Lower lobe of right lung (tissue), 2 donors: ENCODE measurements at regions not wholly inside any gene's neighbourhood (a gene's known extent, or its start where the extent isn't known, plus 50 kb on each side); places are given as distances from the start of the nearest gene placed in this dataset.

Experiments used
- ATAC-seq, 2 donors: fragments of 200-7000 bp; cut with Tn5 transposase; one replicate each; pipeline ENCODE4 v1.9.1; 2020 to 2022; ENCODE audit warnings: mild to moderate bottlenecking in 2 of 2, moderate library complexity in 2 of 2
- DNase-seq: peaks from one replicate; pipeline ENCODE4 v3.0.0-alpha.2; 2020
- H3K27ac ChIP-seq: fragments of 200-600 bp; one replicate; pipeline ENCODE4 v1.8.0; 2022
- H3K27me3 ChIP-seq: fragments of 200-600 bp; one replicate; pipeline ENCODE4 v1.8.0; 2022; ENCODE audit warnings: low read depth
- H3K36me3 ChIP-seq: fragments of 200-600 bp; one replicate; pipeline ENCODE4 v1.8.0; 2022; ENCODE audit warnings: mild to moderate bottlenecking
- H3K4me1 ChIP-seq: fragments of 200-600 bp; one replicate; pipeline ENCODE4 v1.8.0; 2022
- H3K4me3 ChIP-seq: fragments of 200-600 bp; one replicate; pipeline ENCODE4 v1.8.0; 2022; ENCODE audit warnings: mild to moderate bottlenecking
- H3K9me3 ChIP-seq: fragments of 200-600 bp; one replicate; pipeline ENCODE4 v1.8.0; 2022
- CTCF ChIP-seq: fragments of 200-600 bp; IDR thresholded peaks from one replicate; pipeline ENCODE4 v1.8.0; 2022; ENCODE audit warnings: antibody characterized with exemption, mild to moderate bottlenecking
- intact Hi-C: fragments of 100-400 bp; cut with DNase I; formaldehyde crosslinking; loops from one replicate; pipeline ENCODE4 v1.11.0; 2022
- donor health status: DM: no; HTN: yes; CAD: no; lungs with severe emphysema.

GRCh38 chr7:42858570-42858969 lies 53.3 kb downstream of the C7orf25 start:
- DNase-seq (no peak), ATAC-seq (no peak)
- Histone ChIP-seq H3K4me3 (no peak overlapping the region), H3K27me3 (peaks cover 7% of the 10 kb centered on the region), H3K36me3 (no peaks in the 10 kb centered on the region), H3K27ac (no peak overlapping the region), H3K4me1 (no peaks in the 10 kb centered on the region), H3K9me3 (peaks cover 4% of the 10 kb centered on the region)
- no peak for TF ChIP-seq CTCF
- intact Hi-C loops, result no loop called here

- intact Hi-C loops, result no loop called here
- no peak overlapping the region for H3K27ac ChIP-seq
- TF ChIP-seq CTCF, result no peak
These were observed 55.3 kb downstream of the C7orf25 start for GRCh38 chr7:42856605-42856987.

DNA sequence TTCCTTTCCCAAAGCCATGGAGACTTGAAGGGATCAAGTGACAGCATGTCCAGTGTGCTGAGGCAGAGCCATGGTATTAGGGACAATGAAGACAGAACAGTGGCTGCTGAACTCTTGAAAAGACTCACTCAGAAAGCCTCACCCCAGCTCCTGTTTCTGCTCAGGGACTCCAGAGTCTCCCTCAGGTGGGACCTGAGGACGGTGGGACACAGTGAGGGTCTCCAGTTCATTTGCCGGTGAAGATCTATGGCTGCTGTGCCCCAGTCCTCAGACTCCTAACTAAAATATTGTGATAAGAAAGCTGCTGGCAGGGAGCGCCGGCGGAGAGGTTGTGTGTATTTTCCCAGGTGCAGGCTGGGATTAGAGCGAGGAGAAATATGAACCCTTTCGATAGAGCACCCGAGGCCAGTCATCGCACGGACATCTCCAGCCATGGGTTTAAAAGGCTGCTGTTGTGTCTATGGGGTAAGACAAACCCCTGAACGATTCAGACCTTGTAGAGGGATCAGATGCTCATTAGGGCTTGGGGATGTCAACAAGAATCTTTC lies 57.2 kb downstream of the C7orf25 start:
- no peaks in the 10 kb centered on the region for H3K4me1 ChIP-seq
- intact Hi-C loops, result no loop called here
- H3K4me3 ChIP-seq, result no peak overlapping the region
- DNase-seq, result no peak
- no peak for TF ChIP-seq CTCF
- no peaks in the 10 kb centered on the region for H3K36me3 ChIP-seq
- H3K9me3 ChIP-seq, result no peaks in the 10 kb centered on the region
- ATAC-seq, result no peak
- peaks cover 7% of the 10 kb centered on the region for H3K27me3 ChIP-seq
- H3K27ac ChIP-seq, result no peak overlapping the region

More at GRCh38 chr7:42856605-42856987, 55.3 kb downstream of the C7orf25 start:
- Histone ChIP-seq H3K4me1 (no peaks in the 10 kb centered on the region), H3K36me3 (no peaks in the 10 kb centered on the region), H3K4me3 (peak overlapping the region; percentile 45), H3K9me3 (peaks cover 4% of the 10 kb centered on the region), H3K27me3 (peaks cover 7% of the 10 kb centered on the region)
- ATAC-seq (peak; percentile 48 to 51), DNase-seq (no peak)

DNA sequence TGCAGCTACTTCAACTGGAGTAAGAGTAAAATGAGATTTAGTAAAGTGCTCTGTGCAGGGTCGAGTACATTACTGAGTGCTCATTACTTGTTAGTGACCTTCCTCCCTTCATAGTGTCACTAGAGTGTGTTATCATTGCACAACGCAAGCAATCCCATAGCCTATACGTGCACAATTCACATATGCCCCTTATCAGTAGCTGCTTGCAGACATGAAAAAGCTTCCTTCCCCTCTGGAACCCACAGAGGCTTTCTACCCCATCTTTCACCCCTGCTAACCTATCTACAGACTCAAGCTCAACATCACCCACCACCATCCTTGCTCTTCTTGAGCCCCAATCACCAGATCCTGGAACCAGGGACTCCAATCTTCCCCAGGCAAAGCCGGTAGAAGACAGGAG lies 59.3 kb downstream of the C7orf25 start:
- no peak overlapping the region for H3K27ac ChIP-seq
- DNase-seq, result no peak
- no peaks in the 10 kb centered on the region for H3K36me3 ChIP-seq
- no peak for ATAC-seq
- intact Hi-C loops, result no loop called here
- no peaks in the 10 kb centered on the region for H3K4me1 ChIP-seq
- TF ChIP-seq CTCF, result no peak
- no peaks in the 10 kb centered on the region for H3K9me3 ChIP-seq
- H3K4me3 ChIP-seq, result no peak overlapping the region
- peaks cover 7% of the 10 kb centered on the region for H3K27me3 ChIP-seq

DNA sequence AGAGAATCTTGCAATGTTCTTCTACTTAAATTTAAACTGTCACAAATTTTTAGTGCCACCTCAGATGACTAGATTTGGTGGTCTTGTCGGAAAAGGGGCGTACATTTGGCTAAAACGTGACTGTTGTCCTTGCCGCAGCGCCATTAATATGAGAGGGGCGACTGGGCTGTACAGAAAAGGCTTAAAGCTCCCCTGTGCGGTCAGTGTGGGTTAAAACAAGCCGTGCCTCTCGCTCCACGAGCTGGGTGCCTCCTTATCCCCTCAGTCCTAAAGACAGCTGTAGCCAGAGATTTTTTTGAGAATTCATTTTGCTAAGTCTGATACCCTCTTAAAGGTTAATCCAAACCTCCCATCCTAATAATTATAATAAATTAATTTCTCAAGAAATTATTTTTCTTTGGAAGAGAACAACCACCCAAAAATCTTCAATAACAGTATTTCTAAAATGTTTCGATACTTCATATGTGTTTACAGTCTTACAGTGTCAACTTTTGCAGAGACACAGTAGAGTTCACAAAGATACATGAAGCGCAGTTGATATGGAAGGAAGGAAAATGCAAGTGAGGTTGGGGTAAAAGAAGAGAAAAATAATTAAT lies 68.6 kb downstream of the C7orf25 start:
- peak overlapping the region; percentile 20 for H3K4me3 ChIP-seq
- peak; percentile 67 for TF ChIP-seq CTCF
- ATAC-seq (peak; percentile 78 to 86), DNase-seq (no peak)
- intact Hi-C loops, result no loop called here
- no peak overlapping the region for H3K27ac ChIP-seq
- no peaks in the 10 kb centered on the region for H3K4me1 ChIP-seq
- no peaks in the 10 kb centered on the region for H3K36me3 ChIP-seq
- H3K27me3 ChIP-seq, result no peaks in the 10 kb centered on the region
- no peaks in the 10 kb centered on the region for H3K9me3 ChIP-seq
